MM.1S (cell line): ENCODE measurements at regions not wholly inside any gene's neighbourhood (a gene's known extent, or its start where the extent isn't known, plus 50 kb on each side); places are given as distances from the start of the nearest gene placed in this dataset.

Source experiments
- CTCF ChIP-seq: fragments of 300-600 bp; sonication (generic); IDR thresholded peaks from 2 replicates; pipeline ENCODE4 v1.5.1; 2016; ENCODE audit warnings: antibody characterized with exemption, low read length, mixed read lengths
- EZH2 ChIP-seq: fragments of 300-600 bp; sonication (generic); optimal IDR thresholded peaks from 2 replicates; pipeline ENCODE3; 2017; ENCODE audit warnings: low read depth, mild to moderate bottlenecking, antibody characterized with exemption, low read length, mixed read lengths

- no peak for TF ChIP-seq CTCF
- TF ChIP-seq EZH2: no peak
These were observed 246.5 kb downstream of the FBXO15 start for GRCh38 chr18:73901151-73901550.
